K562 (cell line): ENCODE measurements at regions not wholly inside any gene's neighbourhood (a gene's known extent, or its start where the extent isn't known, plus 50 kb on each side); places are given as distances from the start of the nearest gene placed in this dataset.

ENCODE experiments used
- ATAC-seq: fragments of 200-7000 bp; cut with Tn5 transposase; 3 replicates; pipeline ENCODE4 v1.9.1; 2020; ENCODE audit warnings: moderate library complexity
- BruUV-seq: library from RNA; stranded (reverse); fragments of 400-500 nt; replicated peaks from 2 replicates; lab custom pipeline; 2021; lab: Mats Ljungman, UMichigan
- CTCF ChIA-PET: fragments of 300-600 bp; formaldehyde crosslinking; extraction: SDS; loops from one replicate; lab custom pipeline; 2021; ENCODE audit warnings: low intra/inter-chr PET ratio; lab: Yijun Ruan, JAX
- POLR2A ChIA-PET: fragments of 300-600, 350-650 bp; sonication (Branson Sonifier 250); formaldehyde crosslinking; extraction: SDS; loops from one replicate; lab custom pipeline; 2021; ENCODE audit warnings: antibody characterized with exemption, inconsistent platforms; lab: Yijun Ruan, JAX
- DNase-seq, 4 experiments: peaks; one replicate each; pipeline versions ENCODE4 v3.0.0 to v3.0.0-alpha.2; 2011 to 2018; ENCODE audit warnings: low spot score in 3 of 4, mixed read lengths in 3 of 4; ENCODE audit errors: extremely low read depth in 1 of 4
- FAIRE-seq: peaks from 2 replicates; lab custom pipeline; 2011; peaks lifted over from hg19 to GRCh38; lab: Jason Lieb, UNC
- H2AFZ ChIP-seq: 2 replicates; pipeline ENCODE4 v1.6.0; 2011; ENCODE audit warnings: low read depth, low read length, control low read depth, inconsistent platforms
- H3K27ac ChIP-seq: fragments of 200-600 bp; 3 replicates; pipeline ENCODE4 v1.8.0; 2011; ENCODE audit warnings: low read depth, mild to moderate bottlenecking, control low read depth, inconsistent platforms, low read length, moderate library complexity, mixed read lengths; ENCODE audit errors: extremely low read depth
- H3K27me3 ChIP-seq, 2 experiments: fragments of 300-600 bp in 1 of 2; 2 replicates in 1 of 2; 3 replicates in 1 of 2; pipeline versions ENCODE4 v1.6.0 to v1.8.0; 2011; ENCODE audit warnings: inconsistent platforms in 2 of 2, low read length in 2 of 2, mild to moderate bottlenecking in 1 of 2, mixed read lengths in 1 of 2, moderate library complexity in 1 of 2; ENCODE audit not compliant: control insufficient read depth in 2 of 2, insufficient read depth in 2 of 2
- H3K36me3 ChIP-seq: fragments of 300-600 bp; 3 replicates; pipeline ENCODE4 v1.8.0; 2011; ENCODE audit warnings: mild to moderate bottlenecking, low read length, inconsistent platforms; ENCODE audit not compliant: control insufficient read depth, insufficient read depth
- H3K4me1 ChIP-seq, 2 experiments: fragments of 200-600 bp in 1 of 2; replicated peaks in 1 of 2; 2 replicates in 1 of 2; 3 replicates in 1 of 2; pipeline versions ENCODE4 v1.5.1 to v1.8.0; 2011; ENCODE audit warnings: inconsistent platforms in 2 of 2, low read length in 2 of 2, mild to moderate bottlenecking in 1 of 2, mixed read lengths in 1 of 2, moderate library complexity in 1 of 2; ENCODE audit not compliant: control insufficient read depth in 2 of 2, insufficient read depth in 2 of 2
- H3K4me2 ChIP-seq: 2 replicates; pipeline ENCODE4 v1.6.1; 2011; ENCODE audit warnings: low read length, control low read depth, inconsistent platforms, mixed read lengths; ENCODE audit not compliant: insufficient read depth
- H3K4me3 ChIP-seq: fragments of 200-600 bp; sonication (generic), shearing (Covaris generic); 2 replicates; pipeline ENCODE4 v1.5.1; 2016; ENCODE audit warnings: control low read depth, inconsistent platforms
- H3K79me2 ChIP-seq: fragments of 200-600 bp; 3 replicates; pipeline ENCODE4 v1.8.0; 2011; ENCODE audit warnings: low read length, inconsistent platforms; ENCODE audit not compliant: control insufficient read depth, insufficient read depth
- H3K9ac ChIP-seq, 2 experiments: 2 replicates each; pipeline versions ENCODE4 v1.6.0 to v1.6.1; 2011; ENCODE audit warnings: low read depth in 2 of 2, low read length in 2 of 2, control low read depth in 1 of 2, inconsistent platforms in 1 of 2, mild to moderate bottlenecking in 1 of 2, mixed read lengths in 1 of 2; ENCODE audit not compliant: insufficient read depth in 1 of 2
- H3K9me1 ChIP-seq: one replicate; pipeline ENCODE4 v1.6.0; 2011; ENCODE audit warnings: inconsistent platforms, mild to moderate bottlenecking, low read length, moderate library complexity; ENCODE audit not compliant: control insufficient read depth, insufficient read depth
- H3K9me3 ChIP-seq: replicated peaks from 2 replicates; pipeline ENCODE4 v1.5.1; 2011; ENCODE audit warnings: low read depth, low read length, inconsistent platforms; ENCODE audit not compliant: control insufficient read depth, insufficient read depth
- H4K20me1 ChIP-seq: replicated peaks from 2 replicates; pipeline ENCODE4 v1.6.1; 2011; ENCODE audit warnings: low read length, inconsistent platforms, mixed read lengths; ENCODE audit not compliant: control insufficient read depth, insufficient read depth
- BRD4 ChIP-seq: fragments of 200-600 bp; sonication (generic); IDR thresholded peaks from 2 replicates; pipeline ENCODE4 v1.6.1; 2017; ENCODE audit warnings: inconsistent platforms
- EWSR1 ChIP-seq: fragments of 450-650 bp; IDR thresholded peaks from 2 replicates; pipeline ENCODE4 v1.6.1; 2018; ENCODE audit warnings: borderline replicate concordance, mild to moderate bottlenecking, low read depth, moderate library complexity; ENCODE audit not compliant: partially characterized antibody
- GTF2A2 ChIP-seq: IDR thresholded peaks from 2 replicates; pipeline ENCODE4 v1.6.1; 2016; ENCODE audit warnings: mild to moderate bottlenecking, missing genetic modification characterization, missing compliant biosample characterization
- IFI16 ChIP-seq: fragments of 250-450 bp; sonication (Bioruptor Pico); IDR thresholded peaks from 2 replicates; pipeline ENCODE4 v2.1.2; 2022; ENCODE audit warnings: mild to moderate bottlenecking, inconsistent platforms
- JUND ChIP-seq, 2 experiments: IDR thresholded peaks; 2 replicates in 1 of 2; 3 replicates in 1 of 2; pipeline ENCODE4 v1.6.1; 2011; ENCODE audit warnings: borderline replicate concordance in 2 of 2, low read depth in 2 of 2, low read length in 2 of 2, improper control_type of control experiment in 1 of 2, missing biosample characterization in 1 of 2, missing genetic modification characterization in 1 of 2, missing genetic modification reagents in 1 of 2
- NFIC ChIP-seq: fragments of 450-650 bp; IDR thresholded peaks from 2 replicates; pipeline ENCODE4 v1.6.1; 2017; ENCODE audit warnings: mild to moderate bottlenecking, inconsistent platforms
- PRMT5 ChIP-seq: sonication (generic); formaldehyde crosslinking; IDR thresholded peaks from 2 replicates; pipeline ENCODE4 v1.5.0; 2020; ENCODE audit warnings: missing genetic modification reagents
- SMAD2 ChIP-seq: fragments of 150-350 bp; IDR thresholded peaks from 2 replicates; pipeline ENCODE4 v1.6.1; 2014; ENCODE audit warnings: low read depth, mild to moderate bottlenecking, low read length
- ZC3H11A ChIP-seq: IDR thresholded peaks from 2 replicates; pipeline ENCODE4 v1.6.1; 2012; ENCODE audit warnings: low read depth, low read length, improper control_type of control experiment
- WGBS: fragments of 100-300 bp; shearing (Covaris generic); methylation state at CpG from one replicate; pipeline ENCODE4 v1.1.6; 2016; ENCODE audit warnings: low coverage, mixed read lengths; ENCODE audit not compliant: insufficient coverage; ENCODE audit errors: missing lambda C conversion rate; 5-methylcytosine and 5-hydroxymethylcytosine counted together
- in situ Hi-C: fragments of 300-500 bp; cut with MboI; formaldehyde crosslinking; loops from 4 replicates; pipeline ENCODE4 v1.15.0; 2018; ENCODE audit warnings: inconsistent platforms, mixed read lengths
- intact Hi-C: fragments of 100-400 bp; cut with micrococcal nuclease; formaldehyde crosslinking; loops from 2 replicates; pipeline ENCODE4 v1.14.2; 2022
- TF ChIP-seq, protein P1 (sequence below): fragments of 250-450 bp; sonication (Bioruptor Pico); IDR thresholded peaks from 2 replicates; pipeline ENCODE4 v1.8.0; 2022; ENCODE audit warnings: inconsistent platforms, mild to moderate bottlenecking, moderate library complexity, borderline replicate concordance
- TF ChIP-seq, protein P2 (sequence below): sonication (generic); formaldehyde crosslinking; IDR thresholded peaks from 2 replicates; pipeline ENCODE4 v1.4.0; 2020; ENCODE audit warnings: mild to moderate bottlenecking, missing genetic modification reagents

DNA sequence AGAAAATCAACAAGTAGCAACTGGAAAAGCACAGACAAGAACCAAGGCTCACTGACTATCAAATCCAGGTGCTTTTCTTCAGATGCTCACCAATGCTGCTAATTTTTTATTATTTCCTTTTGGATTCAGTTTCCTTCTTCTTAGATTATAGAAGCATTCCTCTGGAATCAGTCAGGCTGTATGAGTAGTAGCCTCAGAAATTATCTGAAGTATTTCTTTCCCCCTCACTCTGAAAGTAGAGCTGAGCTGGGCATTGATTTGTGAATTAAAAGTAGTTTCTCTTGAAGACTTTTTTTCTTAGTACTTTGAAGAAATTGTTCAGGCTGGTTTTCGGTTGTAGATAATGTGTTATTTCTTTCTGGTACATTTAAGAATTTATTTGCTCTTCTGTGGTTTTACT lies 273.7 kb downstream of the NOL4 start:
- H3K4me1 ChIP-seq: no peaks in the 10 kb centered on the region
- BruUV-seq: no TSS peak

DNA sequence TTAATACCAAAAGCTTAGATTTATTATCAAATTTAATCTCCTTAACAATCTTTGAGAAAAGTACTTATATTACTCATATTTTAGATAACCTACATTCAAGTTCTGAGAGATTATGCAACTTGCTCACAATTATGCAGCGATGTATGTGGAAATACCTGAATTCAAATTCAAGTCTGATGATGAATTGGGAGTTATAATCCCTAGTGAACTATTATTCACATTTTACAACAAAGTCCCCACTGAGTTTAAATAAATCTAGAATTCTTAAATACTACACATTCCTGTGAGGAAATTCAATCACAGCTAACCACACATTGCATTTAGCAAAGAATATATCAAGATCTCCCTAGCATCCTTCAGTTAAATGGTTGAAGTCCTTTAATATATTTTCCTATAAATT lies 278.4 kb downstream of the NOL4 start:
- no peak for DNase-seq
- 10% methylated on average over 1 of the region's 1 CpG for WGBS
- ATAC-seq: no peak
- no peaks in the 10 kb centered on the region for H3K79me2 ChIP-seq
- H3K9ac ChIP-seq: no peak overlapping the region
- no TSS peak for BruUV-seq
- H3K36me3 ChIP-seq: no peaks in the 10 kb centered on the region
- H4K20me1 ChIP-seq: no peaks in the 10 kb centered on the region
- TF ChIP-seq NFIC (no peak), JUND (IDR thresholded peaks at IDR 0.05; ENCODE audit: borderline replicate concordance, low read depth, low read length) (no peak), JUND (tag; IDR thresholded peaks at IDR 0.05; ENCODE audit: borderline replicate concordance, low read depth, low read length) (no peak), BRD4 (no peak), PRMT5 (no peak), SMAD2 (no peak), ZC3H11A (no peak), EWSR1 (no peak)
- TF ChIP-seq, protein P1, sequence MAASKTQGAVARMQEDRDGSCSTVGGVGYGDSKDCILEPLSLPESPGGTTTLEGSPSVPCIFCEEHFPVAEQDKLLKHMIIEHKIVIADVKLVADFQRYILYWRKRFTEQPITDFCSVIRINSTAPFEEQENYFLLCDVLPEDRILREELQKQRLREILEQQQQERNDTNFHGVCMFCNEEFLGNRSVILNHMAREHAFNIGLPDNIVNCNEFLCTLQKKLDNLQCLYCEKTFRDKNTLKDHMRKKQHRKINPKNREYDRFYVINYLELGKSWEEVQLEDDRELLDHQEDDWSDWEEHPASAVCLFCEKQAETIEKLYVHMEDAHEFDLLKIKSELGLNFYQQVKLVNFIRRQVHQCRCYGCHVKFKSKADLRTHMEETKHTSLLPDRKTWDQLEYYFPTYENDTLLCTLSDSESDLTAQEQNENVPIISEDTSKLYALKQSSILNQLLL (CRISPR knock-in tag): no peak
- TF ChIP-seq, all 486 proteins: peak for 0
- ChIA-PET CTCF (no interaction called here), POLR2A (no interaction called here)
- in situ Hi-C loops (no loop called here), intact Hi-C loops (no loop called here)
- Histone ChIP-seq H3K27me3 (no peaks in the 10 kb centered on the region), H3K4me3 (no peak overlapping the region), H3K9me3 (no peaks in the 10 kb centered on the region; the same call in 1 of the 2 replicates), H3K27ac (no peak overlapping the region), H3K9me1 (no peaks in the 10 kb centered on the region), H2AFZ (no peak overlapping the region), H3K4me1 (no peaks in the 10 kb centered on the region), H3K4me2 (no peak overlapping the region)
- FAIRE-seq: no peak

More for the DNA sequence above, 273.7 kb downstream of the NOL4 start:
- no peak overlapping the region for H3K9ac ChIP-seq
- intact Hi-C loops: no loop called here
- no peak for TF ChIP-seq GTF2A2 (tag)
- no peak for TF ChIP-seq IFI16
- TF ChIP-seq, protein P2, sequence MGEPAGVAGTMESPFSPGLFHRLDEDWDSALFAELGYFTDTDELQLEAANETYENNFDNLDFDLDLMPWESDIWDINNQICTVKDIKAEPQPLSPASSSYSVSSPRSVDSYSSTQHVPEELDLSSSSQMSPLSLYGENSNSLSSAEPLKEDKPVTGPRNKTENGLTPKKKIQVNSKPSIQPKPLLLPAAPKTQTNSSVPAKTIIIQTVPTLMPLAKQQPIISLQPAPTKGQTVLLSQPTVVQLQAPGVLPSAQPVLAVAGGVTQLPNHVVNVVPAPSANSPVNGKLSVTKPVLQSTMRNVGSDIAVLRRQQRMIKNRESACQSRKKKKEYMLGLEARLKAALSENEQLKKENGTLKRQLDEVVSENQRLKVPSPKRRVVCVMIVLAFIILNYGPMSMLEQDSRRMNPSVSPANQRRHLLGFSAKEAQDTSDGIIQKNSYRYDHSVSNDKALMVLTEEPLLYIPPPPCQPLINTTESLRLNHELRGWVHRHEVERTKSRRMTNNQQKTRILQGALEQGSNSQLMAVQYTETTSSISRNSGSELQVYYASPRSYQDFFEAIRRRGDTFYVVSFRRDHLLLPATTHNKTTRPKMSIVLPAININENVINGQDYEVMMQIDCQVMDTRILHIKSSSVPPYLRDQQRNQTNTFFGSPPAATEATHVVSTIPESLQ: no peak
- no peaks in the 10 kb centered on the region for H3K27me3 ChIP-seq
- H3K4me3 ChIP-seq: no peak overlapping the region
- no peak overlapping the region for H3K4me2 ChIP-seq
- CTCF ChIA-PET: no interaction called here
- WGBS: 0% methylated on average over 1 of the region's 1 CpG
- no peak overlapping the region for H3K27ac ChIP-seq
- H3K9me3 ChIP-seq: no peaks in the 10 kb centered on the region
- no peaks in the 10 kb centered on the region for H3K36me3 ChIP-seq
- in situ Hi-C loops: no loop called here
- no peaks in the 10 kb centered on the region for H3K79me2 ChIP-seq
- ATAC-seq (no peak), FAIRE-seq (no peak), DNase-seq (no peak)
- H4K20me1 ChIP-seq: no peaks in the 10 kb centered on the region
- POLR2A ChIA-PET: no interaction called here
- H2AFZ ChIP-seq: no peak overlapping the region
- H3K9me1 ChIP-seq: no peaks in the 10 kb centered on the region
